GM13977 (cell line): ENCODE measurements at regions not wholly inside any gene's neighbourhood (a gene's known extent, or its start where the extent isn't known, plus 50 kb on each side); places are given as distances from the start of the nearest gene placed in this dataset.

Source experiments
- DNase-seq: peaks from one replicate; pipeline ENCODE4 v3.0.0; 2012; ENCODE audit warnings: low spot score
- in situ Hi-C: fragments of 300-500 bp; cut with MboI; formaldehyde crosslinking; loops from one replicate; pipeline ENCODE4 v1.12.0; 2022; ENCODE audit warnings: low sequenced_read_pairs, low pct_unique_long_range_greater_than_20kb, mixed read lengths, inconsistent platforms; ENCODE audit not compliant: unreplicated experiment
- TF ChIP-seq, protein P1 (sequence below): IDR thresholded peaks from 2 replicates; pipeline ENCODE4 v1.5.1; 2012; ENCODE audit warnings: mild to moderate bottlenecking, control low read depth; ENCODE audit not compliant: insufficient read depth; ENCODE audit errors: extremely low read depth, missing control alignments

- TF ChIP-seq, protein P1, sequence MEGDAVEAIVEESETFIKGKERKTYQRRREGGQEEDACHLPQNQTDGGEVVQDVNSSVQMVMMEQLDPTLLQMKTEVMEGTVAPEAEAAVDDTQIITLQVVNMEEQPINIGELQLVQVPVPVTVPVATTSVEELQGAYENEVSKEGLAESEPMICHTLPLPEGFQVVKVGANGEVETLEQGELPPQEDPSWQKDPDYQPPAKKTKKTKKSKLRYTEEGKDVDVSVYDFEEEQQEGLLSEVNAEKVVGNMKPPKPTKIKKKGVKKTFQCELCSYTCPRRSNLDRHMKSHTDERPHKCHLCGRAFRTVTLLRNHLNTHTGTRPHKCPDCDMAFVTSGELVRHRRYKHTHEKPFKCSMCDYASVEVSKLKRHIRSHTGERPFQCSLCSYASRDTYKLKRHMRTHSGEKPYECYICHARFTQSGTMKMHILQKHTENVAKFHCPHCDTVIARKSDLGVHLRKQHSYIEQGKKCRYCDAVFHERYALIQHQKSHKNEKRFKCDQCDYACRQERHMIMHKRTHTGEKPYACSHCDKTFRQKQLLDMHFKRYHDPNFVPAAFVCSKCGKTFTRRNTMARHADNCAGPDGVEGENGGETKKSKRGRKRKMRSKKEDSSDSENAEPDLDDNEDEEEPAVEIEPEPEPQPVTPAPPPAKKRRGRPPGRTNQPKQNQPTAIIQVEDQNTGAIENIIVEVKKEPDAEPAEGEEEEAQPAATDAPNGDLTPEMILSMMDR = no peak
- DNase-seq = no peak
- in situ Hi-C loops = no loop called here
These were observed 528.9 kb downstream of the TMX3 start for GRCh38 chr18:68186039-68186438.

DNA sequence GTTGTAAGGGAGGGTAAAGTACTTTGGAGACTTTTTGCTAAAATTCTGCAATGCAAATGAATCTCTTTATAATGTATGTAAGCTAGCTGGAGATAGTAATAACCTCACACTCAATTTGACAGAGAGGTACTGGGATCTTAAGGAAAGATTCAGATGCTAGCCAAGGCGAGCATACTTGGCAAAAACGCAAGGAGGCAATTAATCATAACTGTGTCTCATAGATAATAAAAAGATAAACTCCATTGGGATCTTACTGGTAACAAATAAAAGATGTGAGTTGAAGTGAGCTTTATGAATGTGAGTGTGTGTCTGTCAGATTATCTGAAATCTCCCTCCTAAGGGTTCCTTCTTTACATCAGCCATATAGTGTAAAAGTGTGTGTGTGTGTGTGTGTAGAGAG is 533.0 kb downstream of the TMX3 start:
- no peak for DNase-seq
- in situ Hi-C loops = no loop called here

DNA sequence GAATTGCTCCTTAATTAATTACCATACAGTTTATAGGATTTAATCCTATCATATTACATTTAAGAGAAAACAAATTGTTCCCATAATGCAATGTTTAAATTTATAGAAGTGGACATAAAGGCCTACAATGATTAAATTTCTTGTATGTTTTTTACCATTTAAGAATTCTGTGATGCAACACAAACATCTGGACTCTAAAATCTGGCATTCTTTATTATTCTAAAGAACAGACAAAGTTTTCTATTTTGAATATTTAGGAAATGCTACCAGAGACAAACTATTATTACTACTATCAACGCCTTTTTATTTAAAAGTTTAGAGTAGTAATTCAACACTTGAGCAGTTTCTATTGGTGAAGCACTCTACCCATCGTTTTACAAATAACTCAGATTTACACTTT is 535.1 kb downstream of the TMX3 start:
- TF ChIP-seq, protein P1 = no peak
- in situ Hi-C loops = no loop called here
- DNase-seq = no peak

More for the DNA sequence above, 533.0 kb downstream of the TMX3 start:
- TF ChIP-seq, protein P1 = no peak

DNA sequence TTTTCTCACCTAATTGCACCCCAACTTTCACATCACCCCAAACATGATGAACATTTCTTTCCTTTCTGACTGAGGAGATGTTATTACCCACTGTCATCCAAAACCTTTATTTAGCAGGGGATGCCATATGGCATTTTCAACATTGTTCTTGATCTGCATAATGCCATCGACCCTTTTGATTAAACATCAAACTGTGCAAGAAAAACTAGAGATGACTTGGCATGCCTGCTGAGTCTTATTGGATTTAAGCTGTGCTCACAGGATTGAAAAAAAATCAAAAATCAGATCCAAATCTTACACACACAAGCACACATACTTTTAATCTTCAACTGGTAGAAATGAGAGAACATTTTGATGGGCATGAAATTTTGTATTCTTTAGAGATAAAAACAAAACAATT is 536.0 kb downstream of the TMX3 start:
- TF ChIP-seq, protein P1 = no peak
- DNase-seq = no peak
- in situ Hi-C loops = no loop called here

- no peak for DNase-seq
- TF ChIP-seq, protein P1 = no peak
- in situ Hi-C loops = no loop called here
These were observed 536.9 kb downstream of the TMX3 start for GRCh38 chr18:68177807-68178702.

DNA sequence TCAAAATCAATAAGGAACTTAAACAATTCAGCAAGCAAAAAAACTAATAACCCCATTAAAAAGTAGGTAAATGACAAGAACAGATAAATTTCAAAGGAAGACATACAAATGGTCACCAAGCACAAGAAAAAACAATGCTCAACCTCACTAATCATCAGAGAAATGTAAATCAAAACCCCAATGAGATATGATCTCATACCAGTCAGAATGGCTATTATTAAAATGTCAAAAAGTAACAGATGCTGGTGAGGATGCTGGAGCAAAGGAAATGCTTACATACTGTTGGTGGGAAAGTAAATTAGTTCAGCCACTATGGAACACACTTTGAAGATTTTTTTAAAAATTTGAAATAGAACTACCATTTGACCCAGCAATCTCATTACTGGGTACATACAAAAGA is 538.0 kb downstream of the TMX3 start:
- TF ChIP-seq, protein P1 = no peak
- DNase-seq = no peak
- in situ Hi-C loops = no loop called here
